ENCODE measurements at regions not wholly inside any gene's neighbourhood (a gene's known extent, or its start where the extent isn't known, plus 50 kb on each side); places are given as distances from the start of the nearest gene placed in this dataset.

- TF ChIP-seq CTCF (IDR thresholded peaks at IDR 0.05): no peak
- no peak for TF ChIP-seq POLR2A (IDR thresholded peaks at IDR 0.05)
These were observed 52.2 kb upstream of the ACVR1 start for GRCh38 chr2:157928372-157928771.
